Hindlimb muscle (tissue), 1 donor: ENCODE measurements at regions not wholly inside any gene's neighbourhood (a gene's known extent, or its start where the extent isn't known, plus 50 kb on each side); places are given as distances from the start of the nearest gene placed in this dataset.
A peak's percentile ranks its signal among the peaks of the same experiment; 100 is the strongest.
"Not testable (repeated sequence)": the region's sequence is repeated elsewhere in the genome, so short reads cannot be mapped to it uniquely, and the experiment has no call there.

Experiments used
- DNase-seq: peaks from one replicate; pipeline ENCODE4 v3.0.0-alpha.2; 2013

- peak; percentile 32 for DNase-seq
These were observed 256.8 kb upstream of the RPS23 start for GRCh38 chr5:82534986-82535385.

- DNase-seq: not testable (repeated sequence)
These were observed 253.9 kb upstream of the RPS23 start for GRCh38 chr5:82532075-82532474.

GRCh38 chr5:82526540-82526939 lies 248.4 kb upstream of the RPS23 start:
- no peak for DNase-seq

- DNase-seq: no peak
These were observed 247.5 kb upstream of the RPS23 start for GRCh38 chr5:82525626-82526025.

GRCh38 chr5:82523633-82524032 lies 245.5 kb upstream of the RPS23 start:
- DNase-seq: no peak

GRCh38 chr5:82522897-82523296 lies 244.7 kb upstream of the RPS23 start:
- no peak for DNase-seq

- DNase-seq: no peak
These were observed 243.4 kb upstream of the RPS23 start for GRCh38 chr5:82521431-82522051.

- DNase-seq: no peak
These were observed 241.4 kb upstream of the RPS23 start for GRCh38 chr5:82519558-82519957.

- DNase-seq: no peak
These were observed 239.5 kb upstream of the RPS23 start for GRCh38 chr5:82517544-82518075.

- DNase-seq: no peak
These were observed 235.6 kb upstream of the RPS23 start for GRCh38 chr5:82513738-82514137.

- no peak for DNase-seq
These were observed 233.9 kb upstream of the RPS23 start for GRCh38 chr5:82512025-82512424.

- DNase-seq: no peak
These were observed 233.0 kb upstream of the RPS23 start for GRCh38 chr5:82511134-82511533.

- DNase-seq: no peak
These were observed 231.6 kb upstream of the RPS23 start for GRCh38 chr5:82509762-82510161.

GRCh38 chr5:82506390-82506789 lies 228.2 kb upstream of the RPS23 start:
- not testable (repeated sequence) for DNase-seq

GRCh38 chr5:82499725-82500244 lies 221.6 kb upstream of the RPS23 start:
- no peak for DNase-seq

GRCh38 chr5:82497242-82497641 lies 219.1 kb upstream of the RPS23 start:
- DNase-seq: no peak

GRCh38 chr5:82494942-82495341 lies 216.8 kb upstream of the RPS23 start:
- DNase-seq: no peak

GRCh38 chr5:82493221-82493620 lies 215.1 kb upstream of the RPS23 start:
- no peak for DNase-seq

GRCh38 chr5:82491397-82491796 lies 213.2 kb upstream of the RPS23 start:
- no peak for DNase-seq

- DNase-seq: no peak
These were observed 211.5 kb upstream of the RPS23 start for GRCh38 chr5:82489683-82490082.

- DNase-seq: no peak
These were observed 209.0 kb upstream of the RPS23 start for GRCh38 chr5:82487131-82487530.

- no peak for DNase-seq
These were observed 202.2 kb upstream of the RPS23 start for GRCh38 chr5:82480331-82480730.

GRCh38 chr5:82476155-82476554 lies 198.0 kb upstream of the RPS23 start:
- DNase-seq: no peak

- no peak for DNase-seq
These were observed 195.1 kb upstream of the RPS23 start for GRCh38 chr5:82473262-82473661.
